Peyer's patch (tissue), 4 donors: ENCODE measurements at regions not wholly inside any gene's neighbourhood (a gene's known extent, or its start where the extent isn't known, plus 50 kb on each side); places are given as distances from the start of the nearest gene placed in this dataset.
"Not testable (repeated sequence)": the region's sequence is repeated elsewhere in the genome, so short reads cannot be mapped to it uniquely, and the experiment has no call there.

Experiments used
- CTCF ChIP-seq, 6 experiments: fragments of 450-650 bp in 4 of 6; fragments of 200-600 bp in 2 of 6; sonication (generic) in 1 of 6; IDR thresholded peaks; one replicate each; pipeline ENCODE4 v1.5.1; 2017 to 2019; ENCODE audit warnings: antibody characterized with exemption in 6 of 6, mild to moderate bottlenecking in 3 of 6, moderate library complexity in 1 of 6
- POLR2A ChIP-seq, 2 donors: fragments of 450-650 bp; IDR thresholded peaks; one replicate each; pipeline ENCODE4 v1.5.1; 2017; ENCODE audit warnings: antibody characterized with exemption in 2 of 2, mild to moderate bottlenecking in 2 of 2, moderate library complexity in 2 of 2

DNA sequence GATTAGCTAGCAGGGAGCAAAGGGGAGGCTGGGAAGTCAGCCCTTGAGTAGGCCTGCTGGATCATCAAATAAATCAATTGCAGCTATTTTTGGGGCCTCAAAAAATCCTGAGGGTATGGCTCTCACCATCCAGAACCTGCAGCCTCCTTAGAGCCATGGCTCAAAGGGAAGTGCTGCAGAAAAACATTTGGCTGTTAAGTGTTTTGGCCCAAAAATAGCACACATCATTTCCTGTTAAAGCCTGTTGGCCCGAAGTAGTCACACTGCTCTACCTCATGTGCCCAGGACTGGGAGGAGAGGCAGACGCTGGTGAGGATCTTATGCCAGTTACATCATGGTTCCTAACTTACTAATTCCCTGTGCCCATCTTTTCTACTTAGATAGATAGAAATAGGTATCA is 176.8 kb upstream of the PLGLB1 start:
- not testable (repeated sequence) for TF ChIP-seq CTCF, POLR2A (IDR thresholded peaks at IDR 0.05)
